T-helper 2 cell (primary cell): ENCODE measurements at regions not wholly inside any gene's neighbourhood (a gene's known extent, or its start where the extent isn't known, plus 50 kb on each side); places are given as distances from the start of the nearest gene placed in this dataset.

Source experiments
- DNase-seq, 5 experiments: peaks; one replicate each; pipeline versions ENCODE4 v3.0.0 to v3.0.0-alpha.2; 2012 to 2022

- DNase-seq = no peak
Observed at GRCh38 chr3:43953814-43954692, 263.3 kb downstream of the ABHD5 start.

GRCh38 chr3:43956945-43957344 is 266.2 kb downstream of the ABHD5 start:
- no peak for DNase-seq

GRCh38 chr3:43957553-43957952 is 266.8 kb downstream of the ABHD5 start:
- DNase-seq = no peak

GRCh38 chr3:43958005-43958770 is 267.4 kb downstream of the ABHD5 start:
- DNase-seq = no peak

- DNase-seq = no peak
Observed at GRCh38 chr3:43958973-43959372, 268.2 kb downstream of the ABHD5 start.

- DNase-seq = no peak
Observed at GRCh38 chr3:43959498-43960447, 269.0 kb downstream of the ABHD5 start.

- DNase-seq = no peak
Observed at GRCh38 chr3:43960448-43960840, 269.7 kb downstream of the ABHD5 start.

GRCh38 chr3:43962043-43962442 is 271.3 kb downstream of the ABHD5 start:
- no peak for DNase-seq

GRCh38 chr3:43963208-43963607 is 272.5 kb downstream of the ABHD5 start:
- DNase-seq = no peak

GRCh38 chr3:43964640-43965039 is 273.9 kb downstream of the ABHD5 start:
- DNase-seq = peak in 1 of 5 experiments; percentile 70

- DNase-seq = no peak
Observed at GRCh38 chr3:43965656-43966055, 274.9 kb downstream of the ABHD5 start.

- peak in 1 of 5 experiments; percentile 51 for DNase-seq
Observed at GRCh38 chr3:43966126-43966525, 275.4 kb downstream of the ABHD5 start.

- no peak for DNase-seq
Observed at GRCh38 chr3:43966530-43966929, 275.2 kb upstream of the TOPAZ1 start.

GRCh38 chr3:43968465-43968864 is 273.2 kb upstream of the TOPAZ1 start:
- DNase-seq = no peak

- no peak for DNase-seq
Observed at GRCh38 chr3:43969944-43970343, 271.7 kb upstream of the TOPAZ1 start.

- DNase-seq = no peak
Observed at GRCh38 chr3:43970351-43970750, 271.3 kb upstream of the TOPAZ1 start.

- DNase-seq = no peak
Observed at GRCh38 chr3:43970920-43971319, 270.8 kb upstream of the TOPAZ1 start.

- no peak for DNase-seq
Observed at GRCh38 chr3:43971486-43971885, 270.2 kb upstream of the TOPAZ1 start.

- no peak for DNase-seq
Observed at GRCh38 chr3:43978708-43979107, 263.0 kb upstream of the TOPAZ1 start.

GRCh38 chr3:43979645-43980044 is 262.0 kb upstream of the TOPAZ1 start:
- DNase-seq = no peak

GRCh38 chr3:43994657-43995546 is 246.8 kb upstream of the TOPAZ1 start:
- peak in 1 of 5 experiments; percentile 36 for DNase-seq
